ENCODE measurements at regions not wholly inside any gene's neighbourhood (a gene's known extent, or its start where the extent isn't known, plus 50 kb on each side); places are given as distances from the start of the nearest gene placed in this dataset.

DNA sequence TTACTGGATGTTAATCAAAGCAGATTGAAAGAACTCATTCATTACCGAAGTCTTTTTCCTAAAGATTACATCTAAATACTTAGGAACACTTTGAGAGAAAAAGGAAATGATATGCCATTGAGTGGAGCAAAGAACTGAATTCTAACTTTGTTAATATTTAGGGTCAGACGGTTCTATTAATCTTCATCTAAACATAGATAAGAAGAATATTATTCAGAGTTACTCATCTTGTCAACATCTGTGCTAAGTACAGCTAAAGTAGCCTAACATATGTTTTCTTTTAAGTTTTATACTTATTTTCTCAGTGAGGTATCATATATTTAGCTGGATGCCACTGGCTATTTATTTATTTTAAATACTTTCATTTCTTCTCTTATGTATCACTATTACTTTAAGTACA lies 1763.7 kb downstream of the EFNA5 start:
- TF ChIP-seq POLR2AphosphoS5 (IDR thresholded peaks at IDR 0.05; ENCODE audit: low read depth, low read length) (no peak), TAF1 (IDR thresholded peaks at IDR 0.05; ENCODE audit: borderline replicate concordance, insufficient read depth, low read length) (no peak)

Data from PFSK-1 (cell line).